MM.1S (cell line): ENCODE measurements at regions not wholly inside any gene's neighbourhood (a gene's known extent, or its start where the extent isn't known, plus 50 kb on each side); places are given as distances from the start of the nearest gene placed in this dataset.
"Not testable (repeated sequence)": the region's sequence is repeated elsewhere in the genome, so short reads cannot be mapped to it uniquely, and the experiment has no call there.

Source experiments
- EZH2 ChIP-seq: fragments of 300-600 bp; sonication (generic); optimal IDR thresholded peaks from 2 replicates; pipeline ENCODE3; 2017; ENCODE audit warnings: low read depth, mild to moderate bottlenecking, antibody characterized with exemption, low read length, mixed read lengths
- EZH2phosphoT487 ChIP-seq: fragments of 300-600 bp; sonication (generic); IDR thresholded peaks from 2 replicates; pipeline ENCODE4 v1.6.1; 2018; ENCODE audit warnings: antibody characterized with exemption, low read length
- TF ChIP-seq, protein P1 (sequence below): fragments of 300-600 bp; sonication (generic); IDR thresholded peaks from 2 replicates; pipeline ENCODE4 v1.5.1; 2016; ENCODE audit warnings: antibody characterized with exemption, low read length, mixed read lengths

DNA sequence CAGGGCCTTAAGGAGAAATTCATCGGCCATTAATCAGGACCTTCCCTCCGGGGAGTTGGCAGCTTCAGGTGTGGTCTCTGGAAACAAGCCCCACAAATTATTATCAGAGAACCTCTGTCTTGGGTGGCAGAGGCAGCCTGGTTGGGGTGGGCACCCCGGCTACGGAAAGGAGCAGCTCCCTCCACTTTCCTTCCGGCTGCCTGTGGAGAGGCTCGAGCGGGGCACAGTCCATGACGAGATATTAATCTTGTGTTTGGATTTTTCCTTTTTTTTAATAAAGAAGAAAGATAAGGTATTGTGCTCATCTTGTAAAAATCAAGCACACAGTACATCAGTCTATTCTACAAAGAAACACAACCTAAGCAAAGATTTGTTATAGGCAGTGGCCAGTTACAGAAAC lies 98.2 kb downstream of the OR4F16 start:
- TF ChIP-seq, protein P1, sequence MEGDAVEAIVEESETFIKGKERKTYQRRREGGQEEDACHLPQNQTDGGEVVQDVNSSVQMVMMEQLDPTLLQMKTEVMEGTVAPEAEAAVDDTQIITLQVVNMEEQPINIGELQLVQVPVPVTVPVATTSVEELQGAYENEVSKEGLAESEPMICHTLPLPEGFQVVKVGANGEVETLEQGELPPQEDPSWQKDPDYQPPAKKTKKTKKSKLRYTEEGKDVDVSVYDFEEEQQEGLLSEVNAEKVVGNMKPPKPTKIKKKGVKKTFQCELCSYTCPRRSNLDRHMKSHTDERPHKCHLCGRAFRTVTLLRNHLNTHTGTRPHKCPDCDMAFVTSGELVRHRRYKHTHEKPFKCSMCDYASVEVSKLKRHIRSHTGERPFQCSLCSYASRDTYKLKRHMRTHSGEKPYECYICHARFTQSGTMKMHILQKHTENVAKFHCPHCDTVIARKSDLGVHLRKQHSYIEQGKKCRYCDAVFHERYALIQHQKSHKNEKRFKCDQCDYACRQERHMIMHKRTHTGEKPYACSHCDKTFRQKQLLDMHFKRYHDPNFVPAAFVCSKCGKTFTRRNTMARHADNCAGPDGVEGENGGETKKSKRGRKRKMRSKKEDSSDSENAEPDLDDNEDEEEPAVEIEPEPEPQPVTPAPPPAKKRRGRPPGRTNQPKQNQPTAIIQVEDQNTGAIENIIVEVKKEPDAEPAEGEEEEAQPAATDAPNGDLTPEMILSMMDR: not testable (repeated sequence)
- not testable (repeated sequence) for TF ChIP-seq EZH2, EZH2phosphoT487
